ENCODE measurements at regions not wholly inside any gene's neighbourhood (a gene's known extent, or its start where the extent isn't known, plus 50 kb on each side); places are given as distances from the start of the nearest gene placed in this dataset.

GRCh38 chr5:111948092-111948841 is 191.3 kb upstream of the NREP start:
- no peak for ATAC-seq
- no peaks in the 10 kb centered on the region for H4K20me1 ChIP-seq (replicated peaks; ENCODE audit: insufficient read depth)
- H3K9me3 Mint-ChIP-seq: no peaks in the 10 kb centered on the region
- H3K27ac ChIP-seq (ENCODE audit: low read depth): no peak overlapping the region
- DNase-seq (ENCODE audit: low spot score): no peak
- H3K36me3 Mint-ChIP-seq (ENCODE audit: low read depth): no peaks in the 10 kb centered on the region
- no peak overlapping the region for H3K4me3 Mint-ChIP-seq
- no peaks in the 10 kb centered on the region for H3K36me3 ChIP-seq (ENCODE audit: insufficient read depth)
- H3K27me3 ChIP-seq (ENCODE audit: insufficient read depth): no peaks in the 10 kb centered on the region
- no peaks in the 10 kb centered on the region for H3K4me1 ChIP-seq (ENCODE audit: insufficient read depth)
- no peaks in the 10 kb centered on the region for H3K79me2 ChIP-seq (replicated peaks; ENCODE audit: insufficient read depth)
- H3K4me1 Mint-ChIP-seq: no peaks in the 10 kb centered on the region; the same call in 2 of the 3 replicates
- no peaks in the 10 kb centered on the region for H3F3A ChIP-seq (replicated peaks; ENCODE audit: low read depth)
- 0 out of 2 replicates have a peak, but pooled peaks cover 8% of the 10 kb centered on the region for H3K9me2 ChIP-seq (ENCODE audit: insufficient read depth)
- H2AFZ ChIP-seq: no peak overlapping the region; the same call in 1 of the 2 replicates
- H3K4me2 ChIP-seq: no peak overlapping the region
- no peak overlapping the region for H3K27ac Mint-ChIP-seq
- H3K4me3 ChIP-seq: no peak overlapping the region
- no peaks in the 10 kb centered on the region for H3K27me3 Mint-ChIP-seq (ENCODE audit: insufficient read depth, low read depth, poor library complexity)
- TF ChIP-seq REST (IDR thresholded peaks at IDR 0.05; ENCODE audit: unreplicated experiment) (no peak), EZH2phosphoT487 (IDR thresholded peaks at IDR 0.05; ENCODE audit: unreplicated experiment) (no peak), ZNF114 (CRISPR knock-in tag; IDR thresholded peaks at IDR 0.05) (no peak), CTCF (conservative IDR thresholded peaks at IDR 0.05; ENCODE audit: low read depth in 2 of 2) (no peak), ZNF331 (CRISPR knock-in tag; IDR thresholded peaks at IDR 0.05; ENCODE audit: low read depth) (no peak), POLR2AphosphoS5 (IDR thresholded peaks at IDR 0.05; ENCODE audit: low read depth) (no peak), NANOG (IDR thresholded peaks at IDR 0.05; ENCODE audit: borderline replicate concordance) (no peak), CREB1 (CRISPR knock-in tag; IDR thresholded peaks at IDR 0.05; ENCODE audit: low read depth) (no peak), ETS1 (IDR thresholded peaks at IDR 0.05) (no peak)

Data from GM23338 (cell line).